Neural cell (in vitro differentiated cells): ENCODE measurements at regions not wholly inside any gene's neighbourhood (a gene's known extent, or its start where the extent isn't known, plus 50 kb on each side); places are given as distances from the start of the nearest gene placed in this dataset.

ENCODE experiments used
- H2AFZ ChIP-seq: fragments of 200-600, 300-800 bp; sonication (generic), shearing (Covaris generic); 2 replicates; pipeline ENCODE4 v1.6.0; 2014; ENCODE audit warnings: low read depth, mild to moderate bottlenecking, antibody characterized with exemption, low read length, moderate library complexity
- H3F3A ChIP-seq: fragments of 200-600 bp; shearing (Covaris generic); 2 replicates; pipeline ENCODE4 v1.6.1; 2016; ENCODE audit warnings: mild to moderate bottlenecking, moderate library complexity, mixed read lengths, antibody characterized with exemption, low read length; ENCODE audit not compliant: insufficient read depth, poor library complexity, severe bottlenecking
- H3K27ac ChIP-seq: fragments of 200-600, 300-800 bp; sonication (generic), shearing (Covaris generic); 2 replicates; pipeline ENCODE4 v1.5.1; 2014; ENCODE audit warnings: mild to moderate bottlenecking, low read length, moderate library complexity
- H3K27me3 ChIP-seq: fragments of 300-800, 200-600 bp; sonication (generic), shearing (Covaris generic); 2 replicates; pipeline ENCODE4 v1.6.0; 2014; ENCODE audit warnings: mild to moderate bottlenecking, low read depth, low read length, moderate library complexity; ENCODE audit not compliant: insufficient read depth
- H3K36me3 ChIP-seq: fragments of 300-800, 200-600 bp; sonication (generic), shearing (Covaris generic); 2 replicates; pipeline ENCODE4 v1.5.1; 2014; ENCODE audit warnings: mild to moderate bottlenecking, antibody characterized with exemption, low read length, moderate library complexity; ENCODE audit not compliant: insufficient read depth
- H3K4me2 ChIP-seq: fragments of 300-800, 200-600 bp; sonication (generic), shearing (Covaris generic); 2 replicates; pipeline ENCODE4 v1.6.0; 2014; ENCODE audit warnings: mild to moderate bottlenecking, low read length
- H3K4me3 ChIP-seq: fragments of 300-800, 200-600 bp; sonication (generic), shearing (Covaris generic); 2 replicates; pipeline ENCODE4 v1.5.1; 2014; ENCODE audit warnings: mild to moderate bottlenecking, low read length, moderate library complexity
- H3K79me2 ChIP-seq: fragments of 200-600 bp; shearing (Covaris generic); replicated peaks from 2 replicates; pipeline ENCODE4 v1.6.0; 2014; ENCODE audit warnings: mild to moderate bottlenecking, low read length, moderate library complexity; ENCODE audit not compliant: insufficient read depth
- H3K9ac ChIP-seq: fragments of 300-800, 200-600 bp; sonication (generic), shearing (Covaris generic); 2 replicates; pipeline ENCODE4 v1.6.1; 2016; ENCODE audit warnings: mild to moderate bottlenecking, low read length, mixed read lengths
- H3K9me2 ChIP-seq: fragments of 200-600 bp; shearing (Covaris generic); 2 replicates; pipeline ENCODE4 v1.6.1; 2016; ENCODE audit warnings: mild to moderate bottlenecking, low read length, mixed read lengths; ENCODE audit not compliant: insufficient read depth
- H3K9me3 ChIP-seq: fragments of 200-600, 300-800 bp; sonication (generic), shearing (Covaris generic); 2 replicates; pipeline ENCODE4 v1.6.1; 2016; ENCODE audit warnings: mild to moderate bottlenecking, mixed run types, low read length, moderate library complexity, mixed read lengths
- H4K20me1 ChIP-seq: fragments of 200-600 bp; shearing (Covaris generic); 2 replicates; pipeline ENCODE4 v1.6.1; 2016; ENCODE audit warnings: mild to moderate bottlenecking, mixed run types; ENCODE audit not compliant: insufficient read depth
- EP300 ChIP-seq: fragments of 450-650 bp; conservative IDR thresholded peaks from 2 replicates; pipeline ENCODE4 v1.6.1; 2014; ENCODE audit warnings: antibody characterized with exemption, mild to moderate bottlenecking, moderate library complexity; ENCODE audit not compliant: poor library complexity, severe bottlenecking
- MXI1 ChIP-seq: fragments of 450-650 bp; conservative IDR thresholded peaks from 2 replicates; pipeline ENCODE4 v1.6.1; 2014; ENCODE audit warnings: antibody characterized with exemption, mild to moderate bottlenecking; ENCODE audit not compliant: poor library complexity, severe bottlenecking
- POLR2AphosphoS5 ChIP-seq: IDR thresholded peaks from 2 replicates; pipeline ENCODE4 v1.6.1; 2012
- RAD21 ChIP-seq: fragments of 450-650 bp; conservative IDR thresholded peaks from 2 replicates; pipeline ENCODE4 v1.6.1; 2014; ENCODE audit warnings: antibody characterized with exemption, mild to moderate bottlenecking, moderate library complexity
- REST ChIP-seq: IDR thresholded peaks from 2 replicates; pipeline ENCODE4 v1.6.1; 2012; ENCODE audit warnings: borderline replicate concordance
- SMC3 ChIP-seq: fragments of 450-650 bp; conservative IDR thresholded peaks from 2 replicates; pipeline ENCODE4 v1.6.1; 2014; ENCODE audit warnings: antibody characterized with exemption, mild to moderate bottlenecking, moderate library complexity; ENCODE audit not compliant: poor library complexity
- TAF1 ChIP-seq: IDR thresholded peaks from 2 replicates; pipeline ENCODE4 v1.6.1; 2012; ENCODE audit warnings: low read depth

DNA sequence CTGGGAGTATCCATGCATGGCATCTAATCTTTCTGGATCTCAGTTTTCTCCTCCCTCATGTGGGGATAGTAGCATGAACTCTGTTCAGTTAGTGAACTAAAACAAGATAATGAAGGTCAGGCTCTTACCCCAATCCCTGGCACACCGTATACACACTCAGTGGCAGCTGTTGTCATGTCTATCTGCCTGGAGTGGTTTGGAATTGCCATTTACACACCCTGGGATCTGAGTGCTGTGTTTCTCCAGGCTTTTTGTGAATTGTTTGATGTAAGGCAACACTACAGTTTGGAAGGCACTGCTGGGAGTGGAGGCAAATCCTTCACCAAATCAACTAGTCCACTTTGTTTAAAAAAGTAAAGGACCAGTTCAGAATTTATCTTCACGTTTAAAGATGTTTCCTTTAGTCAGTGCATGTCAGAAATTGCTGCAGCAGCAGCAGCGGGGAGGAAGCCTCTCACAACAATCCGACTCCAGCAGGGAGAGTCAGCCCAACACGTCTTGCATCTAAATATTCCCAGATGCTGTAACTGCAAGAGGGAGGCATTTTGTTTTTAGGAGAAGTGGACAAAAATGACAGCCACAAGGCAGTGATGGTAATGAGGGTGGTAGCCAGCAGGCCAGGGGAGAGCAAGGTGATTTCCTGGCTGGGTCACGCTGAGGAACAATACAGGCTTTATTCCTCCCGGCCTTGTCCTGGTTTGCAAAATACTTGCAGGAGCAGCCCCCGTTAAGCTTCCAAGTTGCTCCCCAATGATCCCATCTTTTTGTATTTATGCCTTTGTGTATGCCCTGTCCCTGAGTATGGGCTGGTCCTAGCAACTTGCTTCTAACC, 128.5 kb upstream of the LRIG1 start:
- Histone ChIP-seq H3K9me2 (no peaks in the 10 kb centered on the region), H3K9ac (no peak overlapping the region), H4K20me1 (no peaks in the 10 kb centered on the region), H3K9me3 (no peaks in the 10 kb centered on the region), H3K79me2 (no peaks in the 10 kb centered on the region), H3F3A (no peaks in the 10 kb centered on the region), H3K27me3 (no peaks in the 10 kb centered on the region), H3K36me3 (no peaks in the 10 kb centered on the region), H2AFZ (no peak overlapping the region), H3K27ac (no peak overlapping the region), H3K4me3 (no peak overlapping the region), H3K4me2 (no peak overlapping the region)
- TF ChIP-seq TAF1 (no peak), POLR2AphosphoS5 (no peak), REST (no peak), RAD21 (no peak), MXI1 (no peak)

DNA sequence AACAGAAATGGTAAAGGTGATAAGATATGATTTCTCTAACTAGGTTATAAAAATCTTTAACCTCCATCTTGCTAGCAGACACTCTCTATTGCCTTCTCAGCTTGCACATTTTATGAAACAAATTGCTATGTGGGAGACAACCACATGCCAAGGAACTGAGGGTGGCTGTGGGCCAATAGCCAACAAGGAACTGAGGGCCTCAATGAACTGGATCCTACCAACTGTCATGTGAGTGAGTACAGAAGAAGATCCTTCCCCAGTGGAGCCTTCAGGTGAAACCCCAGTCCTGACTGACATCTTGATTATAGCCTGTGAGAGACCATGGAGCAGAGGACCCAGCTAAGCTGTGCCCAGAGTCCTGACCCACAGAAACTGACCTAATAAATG, 129.2 kb upstream of the LRIG1 start:
- no peak overlapping the region for H2AFZ ChIP-seq
- H3K9me3 ChIP-seq, result no peaks in the 10 kb centered on the region
- H3K36me3 ChIP-seq, result no peaks in the 10 kb centered on the region
- no peaks in the 10 kb centered on the region for H3F3A ChIP-seq
- no peak for TF ChIP-seq RAD21
- TF ChIP-seq TAF1, result no peak
- no peak for TF ChIP-seq REST
- no peak for TF ChIP-seq POLR2AphosphoS5
- TF ChIP-seq SMC3, result no peak
- no peak for TF ChIP-seq EP300
- TF ChIP-seq MXI1, result no peak
- no peak overlapping the region for H3K4me3 ChIP-seq
- H3K27me3 ChIP-seq, result no peaks in the 10 kb centered on the region
- H3K79me2 ChIP-seq, result no peaks in the 10 kb centered on the region
- H3K4me2 ChIP-seq, result no peak overlapping the region
- H3K27ac ChIP-seq, result no peak overlapping the region
- H3K9ac ChIP-seq, result no peak overlapping the region
- no peaks in the 10 kb centered on the region for H3K9me2 ChIP-seq
- no peaks in the 10 kb centered on the region for H4K20me1 ChIP-seq
